MM.1S (cell line): ENCODE measurements at regions not wholly inside any gene's neighbourhood (a gene's known extent, or its start where the extent isn't known, plus 50 kb on each side); places are given as distances from the start of the nearest gene placed in this dataset.

Experiments
- DNase-seq: peaks from one replicate; pipeline ENCODE4 v3.0.0-alpha.2; 2015
- H2AFZ ChIP-seq: fragments of 300-600 bp; sonication (generic); 2 replicates; pipeline ENCODE4 v1.6.0; 2016; ENCODE audit warnings: antibody characterized with exemption, low read length
- H3F3A ChIP-seq: fragments of 300-600 bp; sonication (generic); 2 replicates; pipeline ENCODE4 v1.6.1; 2016; ENCODE audit warnings: mild to moderate bottlenecking, antibody characterized with exemption, low read length, moderate library complexity, mixed read lengths; ENCODE audit not compliant: insufficient read depth
- H3K27ac ChIP-seq: fragments of 300-600 bp; sonication (generic); 2 replicates; pipeline ENCODE4 v1.5.1; 2016; ENCODE audit warnings: mild to moderate bottlenecking, low read length
- H3K27me3 ChIP-seq: fragments of 300-600 bp; sonication (generic); replicated peaks from 2 replicates; pipeline ENCODE4 v1.6.0; 2016; ENCODE audit warnings: low read length; ENCODE audit not compliant: insufficient read depth
- H3K36me3 ChIP-seq: fragments of 300-600 bp; sonication (generic); replicated peaks from 2 replicates; pipeline ENCODE4 v1.6.1; 2016; ENCODE audit warnings: mild to moderate bottlenecking, low read length, mixed read lengths; ENCODE audit not compliant: insufficient read depth
- H3K4me1 ChIP-seq: fragments of 300-600 bp; sonication (generic); 2 replicates; pipeline ENCODE4 v1.6.1; 2016; ENCODE audit warnings: low read length, mixed read lengths
- H3K4me2 ChIP-seq: fragments of 300-600 bp; sonication (generic); 2 replicates; pipeline ENCODE4 v1.6.0; 2016; ENCODE audit warnings: low read depth, low read length
- H3K4me3 ChIP-seq: fragments of 300-600 bp; sonication (generic); 2 replicates; pipeline ENCODE4 v1.5.1; 2016; ENCODE audit warnings: low read length, mixed read lengths
- H3K79me2 ChIP-seq: fragments of 300-600 bp; sonication (generic); 2 replicates; pipeline ENCODE4 v1.6.1; 2016; ENCODE audit warnings: mixed run types, low read length, mixed read lengths
- H3K9ac ChIP-seq: fragments of 300-600 bp; sonication (generic); 2 replicates; pipeline ENCODE4 v1.6.1; 2016; ENCODE audit warnings: low read length, mixed read lengths
- H3K9me2 ChIP-seq: fragments of 300-600 bp; sonication (generic); replicated peaks from 2 replicates; pipeline ENCODE4 v1.6.1; 2016; ENCODE audit warnings: mild to moderate bottlenecking, low read length, mixed read lengths; ENCODE audit not compliant: insufficient read depth
- H3K9me3 ChIP-seq: fragments of 300-600 bp; sonication (generic); replicated peaks from 2 replicates; pipeline ENCODE4 v1.6.1; 2016; ENCODE audit warnings: mild to moderate bottlenecking, low read length, mixed read lengths; ENCODE audit not compliant: insufficient read depth
- H4K20me1 ChIP-seq: fragments of 300-600 bp; sonication (generic); 2 replicates; pipeline ENCODE4 v1.6.1; 2016; ENCODE audit warnings: mild to moderate bottlenecking, low read length, moderate library complexity, mixed read lengths; ENCODE audit not compliant: insufficient read depth
- EZH2 ChIP-seq: fragments of 300-600 bp; sonication (generic); optimal IDR thresholded peaks from 2 replicates; pipeline ENCODE3; 2017; ENCODE audit warnings: low read depth, mild to moderate bottlenecking, antibody characterized with exemption, low read length, mixed read lengths
- EZH2phosphoT487 ChIP-seq: fragments of 300-600 bp; sonication (generic); IDR thresholded peaks from 2 replicates; pipeline ENCODE4 v1.6.1; 2018; ENCODE audit warnings: antibody characterized with exemption, low read length
- TF ChIP-seq, protein P1 (sequence below): fragments of 300-600 bp; sonication (generic); IDR thresholded peaks from 2 replicates; pipeline ENCODE4 v1.5.1; 2016; ENCODE audit warnings: antibody characterized with exemption, low read length, mixed read lengths

DNA sequence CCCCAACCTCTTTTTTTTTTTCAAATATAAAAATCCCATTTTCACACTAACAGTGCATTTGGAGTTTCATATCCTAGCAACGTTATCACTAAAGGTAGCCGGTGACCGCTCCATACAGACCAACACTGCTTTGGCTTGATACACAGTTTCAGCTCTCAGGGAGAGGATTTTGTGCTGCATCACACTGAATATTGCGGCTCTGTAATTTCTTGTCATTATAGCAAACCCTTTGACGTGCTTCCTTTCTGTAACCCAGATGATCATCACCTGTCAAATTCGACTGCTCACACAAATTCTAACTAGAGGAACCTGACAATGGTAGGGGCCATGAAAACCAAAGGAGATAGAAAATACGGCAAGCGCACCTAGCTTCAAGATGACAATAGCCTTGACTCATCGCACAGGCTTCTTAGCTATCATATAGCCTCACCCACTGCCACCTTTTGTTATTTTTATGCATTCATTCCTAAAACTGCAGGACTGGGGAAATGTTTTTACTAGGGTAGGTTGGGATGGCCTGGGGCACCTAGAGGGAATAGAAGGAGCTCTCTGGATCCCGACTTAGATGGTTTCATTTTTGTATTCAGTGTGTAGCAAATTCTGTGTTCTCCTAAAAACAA is 582.9 kb upstream of the PIK3C3 start:
- Histone ChIP-seq H3F3A (no peaks in the 10 kb centered on the region), H3K9me2 (no peaks in the 10 kb centered on the region), H3K4me2 (no peak overlapping the region), H3K27ac (no peak overlapping the region), H3K4me1 (no peaks in the 10 kb centered on the region), H2AFZ (no peak overlapping the region), H3K79me2 (no peaks in the 10 kb centered on the region), H4K20me1 (no peaks in the 10 kb centered on the region), H3K27me3 (no peaks in the 10 kb centered on the region), H3K4me3 (no peak overlapping the region), H3K9ac (no peak overlapping the region), H3K36me3 (no peaks in the 10 kb centered on the region), H3K9me3 (no peaks in the 10 kb centered on the region)
- DNase-seq: no peak
- TF ChIP-seq EZH2phosphoT487 (no peak), EZH2 (no peak)
- TF ChIP-seq, protein P1, sequence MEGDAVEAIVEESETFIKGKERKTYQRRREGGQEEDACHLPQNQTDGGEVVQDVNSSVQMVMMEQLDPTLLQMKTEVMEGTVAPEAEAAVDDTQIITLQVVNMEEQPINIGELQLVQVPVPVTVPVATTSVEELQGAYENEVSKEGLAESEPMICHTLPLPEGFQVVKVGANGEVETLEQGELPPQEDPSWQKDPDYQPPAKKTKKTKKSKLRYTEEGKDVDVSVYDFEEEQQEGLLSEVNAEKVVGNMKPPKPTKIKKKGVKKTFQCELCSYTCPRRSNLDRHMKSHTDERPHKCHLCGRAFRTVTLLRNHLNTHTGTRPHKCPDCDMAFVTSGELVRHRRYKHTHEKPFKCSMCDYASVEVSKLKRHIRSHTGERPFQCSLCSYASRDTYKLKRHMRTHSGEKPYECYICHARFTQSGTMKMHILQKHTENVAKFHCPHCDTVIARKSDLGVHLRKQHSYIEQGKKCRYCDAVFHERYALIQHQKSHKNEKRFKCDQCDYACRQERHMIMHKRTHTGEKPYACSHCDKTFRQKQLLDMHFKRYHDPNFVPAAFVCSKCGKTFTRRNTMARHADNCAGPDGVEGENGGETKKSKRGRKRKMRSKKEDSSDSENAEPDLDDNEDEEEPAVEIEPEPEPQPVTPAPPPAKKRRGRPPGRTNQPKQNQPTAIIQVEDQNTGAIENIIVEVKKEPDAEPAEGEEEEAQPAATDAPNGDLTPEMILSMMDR: no peak

DNA sequence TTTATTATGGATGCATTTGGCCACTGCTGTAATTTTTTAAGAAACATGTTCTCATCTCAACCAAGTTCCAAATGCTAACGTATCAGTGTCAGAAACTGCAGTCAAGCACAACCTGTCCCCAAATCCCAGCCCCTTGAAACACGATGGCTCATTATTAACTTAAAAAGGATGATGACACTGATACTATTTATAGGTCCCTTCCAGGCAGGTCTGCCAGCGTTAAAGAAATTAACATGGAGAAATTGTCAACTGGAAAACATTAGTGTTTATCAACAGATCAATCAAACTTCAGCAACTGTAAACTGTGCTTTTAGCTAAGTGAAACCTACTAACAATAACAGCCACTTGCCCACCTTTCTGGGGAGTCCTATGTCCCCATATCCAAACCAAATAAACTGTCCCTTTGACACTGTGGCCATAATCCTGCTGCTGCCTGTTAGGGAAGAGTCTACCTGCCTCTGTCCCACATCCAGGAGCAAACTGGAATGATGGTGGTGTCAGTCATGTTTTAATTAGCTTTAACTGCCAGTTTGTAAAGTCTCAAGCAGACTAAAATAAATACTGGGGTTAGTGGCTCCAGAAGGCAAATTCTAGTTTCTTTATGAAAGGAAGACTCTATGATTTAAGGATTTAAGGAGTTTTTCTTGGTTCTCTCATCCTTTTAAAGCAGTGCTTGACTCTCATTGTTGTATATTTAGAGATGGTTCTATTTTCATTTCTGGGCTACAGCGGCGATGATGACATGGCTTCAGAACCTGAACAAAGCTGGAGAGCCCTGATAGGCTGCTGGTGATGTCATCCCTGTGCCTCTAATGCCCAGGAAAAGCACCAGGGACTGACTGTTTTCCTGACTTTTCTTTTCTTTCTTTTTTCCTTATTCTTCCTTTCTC is 583.6 kb upstream of the PIK3C3 start:
- H3K27me3 ChIP-seq: no peaks in the 10 kb centered on the region
- H3K36me3 ChIP-seq: no peaks in the 10 kb centered on the region
- DNase-seq: no peak
- no peaks in the 10 kb centered on the region for H4K20me1 ChIP-seq
- H3K9me3 ChIP-seq: no peaks in the 10 kb centered on the region
- H3K9ac ChIP-seq: no peak overlapping the region
- no peak overlapping the region for H3K4me3 ChIP-seq
- H3K9me2 ChIP-seq: no peaks in the 10 kb centered on the region
- H3K4me1 ChIP-seq: no peaks in the 10 kb centered on the region
- no peaks in the 10 kb centered on the region for H3F3A ChIP-seq
- H3K79me2 ChIP-seq: no peaks in the 10 kb centered on the region
- H2AFZ ChIP-seq: no peak overlapping the region
- TF ChIP-seq EZH2phosphoT487 (no peak), EZH2 (no peak)
- TF ChIP-seq, protein P1: no peak
- H3K27ac ChIP-seq: no peak overlapping the region
- H3K4me2 ChIP-seq: no peak overlapping the region

DNA sequence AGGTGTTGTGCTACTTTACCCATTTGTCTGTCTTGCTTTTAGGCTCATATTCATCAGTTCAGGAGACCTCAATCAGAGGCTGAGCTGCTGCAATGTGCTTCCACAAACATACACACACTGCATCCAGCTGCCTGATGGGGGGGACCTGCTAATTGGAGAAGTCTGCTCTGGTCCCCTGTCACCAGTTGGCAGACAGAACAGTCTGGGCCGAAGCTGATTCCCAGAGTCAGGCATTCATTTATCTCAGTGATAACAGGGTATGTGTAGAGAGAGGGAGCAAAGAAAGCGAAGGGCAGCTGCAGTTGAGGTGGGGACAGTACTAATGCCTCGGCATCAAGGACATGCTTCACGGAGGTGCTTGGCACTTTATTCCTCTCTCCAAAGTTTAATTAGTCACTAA is 584.3 kb upstream of the PIK3C3 start:
- no peaks in the 10 kb centered on the region for H3K79me2 ChIP-seq
- H3K4me3 ChIP-seq: no peak overlapping the region
- DNase-seq: no peak
- H3F3A ChIP-seq: no peaks in the 10 kb centered on the region
- no peaks in the 10 kb centered on the region for H3K36me3 ChIP-seq
- no peaks in the 10 kb centered on the region for H4K20me1 ChIP-seq
- no peaks in the 10 kb centered on the region for H3K9me2 ChIP-seq
- H3K4me1 ChIP-seq: no peaks in the 10 kb centered on the region
- no peak overlapping the region for H3K4me2 ChIP-seq
- H3K9ac ChIP-seq: no peak overlapping the region
- TF ChIP-seq EZH2: no peak
- no peak for TF ChIP-seq EZH2phosphoT487
- TF ChIP-seq, protein P1: no peak
- no peaks in the 10 kb centered on the region for H3K27me3 ChIP-seq
- H2AFZ ChIP-seq: no peak overlapping the region
- no peak overlapping the region for H3K27ac ChIP-seq
- H3K9me3 ChIP-seq: no peaks in the 10 kb centered on the region
